GM21390 (cell line): ENCODE measurements at regions not wholly inside any gene's neighbourhood (a gene's known extent, or its start where the extent isn't known, plus 50 kb on each side); places are given as distances from the start of the nearest gene placed in this dataset.
"Not testable (repeated sequence)": the region's sequence is repeated elsewhere in the genome, so short reads cannot be mapped to it uniquely, and the experiment has no call there.

Experiments used
- ATAC-seq: cut with Tn5 transposase; IDR thresholded peaks from one replicate; pipeline ENCODE4 v1.9.1; 2021; ENCODE audit not compliant: unreplicated experiment

GRCh38 chr5:154593071-154593470 is 115.0 kb upstream of the HAND1 start:
- ATAC-seq: no peak

- no peak for ATAC-seq
Observed at GRCh38 chr5:154590093-154590724, 112.2 kb upstream of the HAND1 start.

GRCh38 chr5:154589511-154589910 is 111.5 kb upstream of the HAND1 start:
- no peak for ATAC-seq

GRCh38 chr5:154588833-154589425 is 110.9 kb upstream of the HAND1 start:
- ATAC-seq: not testable (repeated sequence)

DNA sequence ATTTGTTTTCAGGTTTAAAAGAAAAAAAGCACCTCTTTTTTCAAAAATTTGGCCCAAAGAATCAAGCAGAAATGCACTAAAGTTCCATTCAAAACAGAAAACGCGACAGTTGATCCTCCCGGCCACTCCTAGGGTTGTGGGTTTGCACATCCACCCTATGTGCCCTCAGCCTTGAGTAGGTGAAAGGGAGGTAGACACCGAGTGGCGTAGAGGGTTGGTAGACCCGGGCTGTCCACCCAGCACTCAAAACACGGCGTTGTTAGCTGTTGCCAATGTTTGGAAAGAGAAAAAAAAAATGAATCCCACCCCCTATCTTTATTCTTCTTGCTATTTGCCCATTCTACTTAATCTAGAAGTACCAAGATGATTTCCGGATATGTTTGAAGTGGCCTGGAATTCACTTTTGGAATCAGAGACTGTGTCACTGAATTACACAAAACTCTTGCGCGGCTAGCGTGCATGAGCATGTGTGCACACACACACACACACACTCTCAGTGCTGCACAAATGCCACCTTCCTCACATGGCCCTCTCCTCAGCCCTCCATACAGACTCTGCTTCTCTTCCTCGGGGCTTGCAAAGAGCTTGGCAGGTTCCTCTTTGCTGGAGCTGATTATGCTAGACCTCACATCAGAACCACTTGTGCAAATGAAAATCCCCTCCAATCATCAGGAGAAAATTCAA is 110.2 kb upstream of the HAND1 start:
- no peak for ATAC-seq

GRCh38 chr5:154587123-154588026 is 109.3 kb upstream of the HAND1 start:
- no peak for ATAC-seq

GRCh38 chr5:154583671-154584177 is 105.7 kb upstream of the HAND1 start:
- ATAC-seq: no peak

DNA sequence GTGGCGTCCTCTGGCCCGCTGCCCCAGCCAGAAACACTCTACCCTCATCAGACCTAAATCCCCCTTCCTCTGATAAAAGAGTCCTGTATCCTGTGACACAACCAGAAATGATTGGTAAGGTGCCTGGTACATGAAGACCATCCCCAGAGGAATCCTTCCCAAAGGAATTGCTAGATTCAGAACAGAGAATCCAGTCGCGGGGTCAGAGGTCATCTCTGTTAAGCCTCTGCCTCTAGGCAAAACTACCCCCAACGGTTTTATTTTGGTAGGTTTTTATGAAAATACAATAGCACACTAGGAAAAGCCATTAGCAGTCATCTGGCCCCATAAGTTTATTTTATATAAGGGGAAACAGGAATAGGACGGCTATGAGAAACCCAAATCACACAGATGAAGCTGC is 102.4 kb upstream of the HAND1 start:
- ATAC-seq: no peak

DNA sequence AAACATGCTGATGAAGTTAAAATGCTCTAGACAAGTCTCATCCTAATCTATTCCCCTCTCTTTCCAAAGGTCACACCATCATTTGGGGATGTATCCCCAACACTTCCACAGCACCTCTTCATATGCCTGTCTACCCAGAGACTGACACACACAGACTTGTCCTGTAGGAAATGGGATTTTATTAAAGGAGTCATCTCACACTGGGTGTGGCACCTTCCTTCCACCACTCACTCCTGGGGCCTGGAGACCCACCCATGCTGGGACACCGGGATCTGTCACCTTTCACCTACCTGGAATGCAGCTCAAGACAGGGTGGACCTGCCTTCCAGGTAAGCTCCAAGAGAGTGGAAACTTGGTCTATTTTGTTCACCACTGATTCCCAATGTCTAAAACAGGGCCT is 99.4 kb upstream of the HAND1 start:
- ATAC-seq: no peak

- ATAC-seq: no peak
Observed at GRCh38 chr5:154576429-154576806, 98.4 kb upstream of the HAND1 start.

DNA sequence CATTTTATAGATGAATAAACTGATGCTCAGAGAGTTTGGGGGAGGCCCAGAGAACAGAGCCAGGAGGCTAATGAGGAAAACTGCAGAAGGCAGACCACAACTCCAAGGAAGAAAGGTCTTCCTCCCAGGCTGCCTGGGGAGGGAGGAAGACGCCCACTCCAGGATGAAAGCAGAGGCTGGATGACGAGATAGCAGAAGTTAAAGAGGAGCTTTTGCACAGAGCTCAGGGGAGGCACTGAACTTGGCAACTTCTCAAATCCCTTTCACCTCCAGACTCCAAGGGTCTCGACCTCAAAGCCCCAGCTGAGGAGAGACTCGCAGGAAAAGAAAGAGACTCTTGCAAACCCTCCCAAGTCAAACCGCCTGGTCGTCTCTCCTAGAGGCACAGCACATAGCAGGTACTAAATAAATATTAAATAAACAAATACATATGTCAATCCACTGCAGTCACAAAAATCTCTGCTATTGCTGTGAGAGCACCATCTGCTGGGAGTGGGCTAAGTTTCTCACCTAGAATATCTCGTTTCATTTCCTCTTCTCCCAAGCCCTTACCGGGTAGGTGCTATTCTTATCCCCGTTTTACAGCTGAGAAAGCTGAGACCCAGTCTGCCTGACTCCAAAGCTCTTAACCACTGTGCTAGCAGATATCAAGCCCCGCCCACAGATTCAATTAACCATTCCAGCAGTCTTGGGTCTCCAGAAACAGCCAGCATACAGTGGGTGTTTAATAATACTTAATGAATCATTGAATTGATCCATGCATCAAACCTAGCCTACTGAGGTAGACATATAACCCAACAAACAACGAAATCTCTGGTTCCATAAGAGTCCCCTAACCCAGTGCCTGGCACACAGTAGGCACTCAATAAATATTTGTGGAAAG is 97.8 kb upstream of the HAND1 start:
- ATAC-seq: peak; percentile 96

DNA sequence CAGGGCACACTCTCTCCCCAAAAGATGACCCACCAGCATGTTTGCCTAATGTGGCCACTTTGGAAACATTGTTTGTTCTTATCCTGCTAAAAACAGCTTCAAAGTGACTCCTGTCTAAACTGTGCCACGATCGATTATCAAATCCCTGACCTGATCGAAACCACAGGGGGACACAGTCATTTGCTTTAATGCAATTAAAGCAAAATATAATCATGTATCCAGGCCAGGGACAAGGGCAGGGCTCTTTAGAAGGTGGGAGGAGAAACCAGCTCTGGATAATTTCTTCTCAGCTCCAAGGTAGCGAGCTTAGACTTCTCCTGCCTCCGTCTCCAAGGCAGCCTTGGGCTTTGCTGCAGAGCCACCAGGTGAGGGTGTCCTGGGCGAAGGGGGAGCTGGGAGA is 95.0 kb upstream of the HAND1 start:
- ATAC-seq: no peak

GRCh38 chr5:154571325-154572035 is 93.5 kb upstream of the HAND1 start:
- ATAC-seq: no peak

- no peak for ATAC-seq
Observed at GRCh38 chr5:154570572-154571324, 92.7 kb upstream of the HAND1 start.

GRCh38 chr5:154568589-154568988 is 90.6 kb upstream of the HAND1 start:
- no peak for ATAC-seq

GRCh38 chr5:154567155-154567554 is 89.1 kb upstream of the HAND1 start:
- ATAC-seq: no peak

- ATAC-seq: no peak
Observed at GRCh38 chr5:154566146-154566680, 88.2 kb upstream of the HAND1 start.

DNA sequence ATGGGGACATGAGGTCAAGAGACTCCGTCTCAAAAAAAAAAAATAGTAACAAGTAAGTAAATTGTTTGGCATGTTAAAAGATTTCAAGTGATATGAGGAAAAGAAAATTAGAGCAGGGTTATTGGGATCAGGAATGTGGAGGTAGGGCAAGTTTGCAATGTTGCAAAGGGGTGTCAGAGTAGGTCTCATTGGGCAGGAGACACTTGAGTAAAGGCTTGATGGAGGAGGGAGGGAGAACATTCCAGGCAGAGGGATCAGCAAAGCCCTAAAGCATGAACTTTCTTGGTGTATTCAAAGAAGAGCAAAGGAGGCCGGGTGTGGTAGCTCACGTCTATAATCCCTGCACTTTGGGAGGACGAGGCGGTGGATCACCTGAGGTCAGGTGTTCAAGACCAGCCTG is 87.1 kb upstream of the HAND1 start:
- no peak for ATAC-seq
